K562 (cell line): ENCODE measurements at regions not wholly inside any gene's neighbourhood (a gene's known extent, or its start where the extent isn't known, plus 50 kb on each side); places are given as distances from the start of the nearest gene placed in this dataset.
A peak's percentile ranks its signal among the peaks of the same experiment; 100 is the strongest.

Experiments used
- ARID2 ChIP-seq: fragments of 450-650 bp; IDR thresholded peaks from 2 replicates; pipeline ENCODE4 v1.6.1; 2017; ENCODE audit warnings: antibody characterized with exemption, mild to moderate bottlenecking
- HDGF ChIP-seq: fragments of 450-650 bp; IDR thresholded peaks from 2 replicates; pipeline ENCODE4 v1.6.1; 2016
- MEF2D ChIP-seq: conservative IDR thresholded peaks from 2 replicates; pipeline ENCODE4 v1.6.1; 2016; ENCODE audit warnings: low read depth, missing genetic modification characterization, missing compliant biosample characterization
- MGA ChIP-seq: fragments of 450-650 bp; IDR thresholded peaks from 2 replicates; pipeline ENCODE4 v1.6.1; 2016; ENCODE audit warnings: mild to moderate bottlenecking, moderate library complexity
- MXI1 ChIP-seq: IDR thresholded peaks from 2 replicates; pipeline ENCODE4 v1.6.1; 2011; ENCODE audit warnings: low read depth, mild to moderate bottlenecking, improper control_type of control experiment, low read length
- RNF2 ChIP-seq: sonication (generic); IDR thresholded peaks from 2 replicates; pipeline ENCODE4 v1.6.1; 2016
- ZMIZ1 ChIP-seq, 2 experiments: fragments of 150-350 bp in 1 of 2; IDR thresholded peaks; 2 replicates each; pipeline ENCODE4 v1.6.1; 2012 to 2016; ENCODE audit warnings: low read depth in 2 of 2, low read length in 2 of 2, mild to moderate bottlenecking in 1 of 2, moderate library complexity in 1 of 2
- ZNF354B ChIP-seq: fragments of 250-450 bp; sonication (Bioruptor Pico); IDR thresholded peaks from 2 replicates; pipeline ENCODE4 v1.4.0; 2020
- ZNF431 ChIP-seq: sonication (generic); formaldehyde crosslinking; IDR thresholded peaks from 2 replicates; pipeline ENCODE4 v1.8.0; 2022; ENCODE audit warnings: mild to moderate bottlenecking, missing genetic modification reagents
- ZNF778 ChIP-seq: fragments of 450-650 bp; formaldehyde crosslinking; IDR thresholded peaks from 2 replicates; pipeline ENCODE4 v1.4.0; 2020; ENCODE audit warnings: mild to moderate bottlenecking, moderate library complexity
- TF ChIP-seq, protein P1 (sequence below), 2 experiments: fragments of 450-650 bp in 1 of 2; sonication (generic) in 1 of 2; formaldehyde crosslinking in 1 of 2; IDR thresholded peaks in 1 of 2; conservative IDR thresholded peaks in 1 of 2; 2 replicates each; pipeline versions ENCODE4 v1.6.1 to v1.8.1; 2016 to 2023; ENCODE audit warnings: mild to moderate bottlenecking in 2 of 2, moderate library complexity in 2 of 2, inconsistent platforms in 1 of 2, missing genetic modification reagents in 1 of 2

DNA sequence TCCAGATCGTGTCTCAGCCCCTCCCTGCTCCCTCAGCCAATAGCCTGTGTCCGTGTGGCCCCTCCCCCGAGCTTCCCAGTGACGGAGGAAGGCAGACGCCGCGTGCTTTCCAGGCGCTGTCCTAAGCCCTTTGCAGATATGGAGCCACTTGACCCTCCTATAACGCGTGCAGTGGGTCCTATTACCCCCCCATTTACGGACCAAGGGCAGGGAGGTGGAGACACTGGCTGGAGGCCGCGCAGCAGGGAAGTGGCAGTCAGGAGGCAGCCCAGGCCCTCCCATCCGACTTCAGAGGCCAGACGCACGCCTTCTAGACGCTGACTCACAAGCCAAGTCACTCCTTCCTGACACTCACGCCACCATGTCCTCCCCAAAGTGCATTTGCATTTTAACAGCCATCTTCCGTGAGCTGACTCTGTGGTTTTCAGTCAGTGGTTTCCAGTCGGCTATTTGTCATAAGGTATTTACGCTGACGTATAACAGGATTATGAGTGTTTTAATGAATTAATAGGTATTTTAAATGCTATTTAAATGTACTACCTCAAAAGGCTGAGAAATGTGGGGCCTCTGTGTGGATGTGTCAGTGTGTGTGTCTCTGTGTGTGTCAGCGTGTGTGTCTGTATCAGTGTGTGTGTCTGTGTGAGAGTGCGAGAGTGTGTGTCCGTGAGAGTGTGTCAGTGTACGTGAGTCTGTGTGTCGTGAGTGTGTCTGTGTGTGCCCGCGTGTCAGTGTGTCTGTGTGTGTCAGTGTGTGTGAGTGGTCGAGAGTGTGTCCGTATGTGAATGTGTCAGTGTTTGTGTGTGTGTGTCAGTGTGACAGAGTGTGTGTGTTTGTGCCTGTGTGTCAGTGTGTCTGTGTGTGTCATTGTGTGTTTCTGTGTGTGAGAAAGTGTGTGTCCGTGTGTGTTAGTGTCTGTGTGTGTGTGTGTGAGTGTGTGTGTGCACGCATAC lies 92.0 kb upstream of the INSIG1 start (continued):
- peak; percentile 75; the same call in 1 of the 2 replicates for TF ChIP-seq MEF2D
- peak; percentile 100 for TF ChIP-seq MGA
- TF ChIP-seq ZMIZ1 (IDR thresholded peaks at IDR 0.05; ENCODE audit: low read depth in 2 of 2, low read length in 2 of 2) = peak; percentile 17 to 40; a peak in 1 of 4 replicates
- TF ChIP-seq RNF2 = peak; percentile 98
- TF ChIP-seq ZNF778 = no peak
- TF ChIP-seq ZNF431 (CRISPR knock-in tag) = peak; percentile 94
- TF ChIP-seq, protein P1, sequence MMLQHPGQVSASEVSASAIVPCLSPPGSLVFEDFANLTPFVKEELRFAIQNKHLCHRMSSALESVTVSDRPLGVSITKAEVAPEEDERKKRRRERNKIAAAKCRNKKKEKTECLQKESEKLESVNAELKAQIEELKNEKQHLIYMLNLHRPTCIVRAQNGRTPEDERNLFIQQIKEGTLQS (IDR thresholded peaks at IDR 0.05) = peak; percentile 93
- TF ChIP-seq, protein P1 (CRISPR knock-in tag; conservative IDR thresholded peaks at IDR 0.05) = peak; percentile 68; the same call in 1 of the 2 replicates
- peak; percentile 94 for TF ChIP-seq ARID2
- no peak for TF ChIP-seq ZNF354B (CRISPR knock-in tag)
- TF ChIP-seq HDGF = peak; percentile 100
- TF ChIP-seq MXI1 = peak; percentile 17; the same call in 1 of the 2 replicates
